HG03520 (cell line): ENCODE measurements at regions not wholly inside any gene's neighbourhood (a gene's known extent, or its start where the extent isn't known, plus 50 kb on each side); places are given as distances from the start of the nearest gene placed in this dataset.
"Not testable (repeated sequence)": the region's sequence is repeated elsewhere in the genome, so short reads cannot be mapped to it uniquely, and the experiment has no call there.

Source experiments
- ATAC-seq: cut with Tn5 transposase; IDR thresholded peaks from one replicate; pipeline ENCODE4 v1.9.1; 2021; ENCODE audit warnings: mild to moderate bottlenecking, moderate library complexity; ENCODE audit not compliant: unreplicated experiment

GRCh38 chr3:188972310-188972709 lies 199.5 kb upstream of the TPRG1 start:
- ATAC-seq, result no peak

DNA sequence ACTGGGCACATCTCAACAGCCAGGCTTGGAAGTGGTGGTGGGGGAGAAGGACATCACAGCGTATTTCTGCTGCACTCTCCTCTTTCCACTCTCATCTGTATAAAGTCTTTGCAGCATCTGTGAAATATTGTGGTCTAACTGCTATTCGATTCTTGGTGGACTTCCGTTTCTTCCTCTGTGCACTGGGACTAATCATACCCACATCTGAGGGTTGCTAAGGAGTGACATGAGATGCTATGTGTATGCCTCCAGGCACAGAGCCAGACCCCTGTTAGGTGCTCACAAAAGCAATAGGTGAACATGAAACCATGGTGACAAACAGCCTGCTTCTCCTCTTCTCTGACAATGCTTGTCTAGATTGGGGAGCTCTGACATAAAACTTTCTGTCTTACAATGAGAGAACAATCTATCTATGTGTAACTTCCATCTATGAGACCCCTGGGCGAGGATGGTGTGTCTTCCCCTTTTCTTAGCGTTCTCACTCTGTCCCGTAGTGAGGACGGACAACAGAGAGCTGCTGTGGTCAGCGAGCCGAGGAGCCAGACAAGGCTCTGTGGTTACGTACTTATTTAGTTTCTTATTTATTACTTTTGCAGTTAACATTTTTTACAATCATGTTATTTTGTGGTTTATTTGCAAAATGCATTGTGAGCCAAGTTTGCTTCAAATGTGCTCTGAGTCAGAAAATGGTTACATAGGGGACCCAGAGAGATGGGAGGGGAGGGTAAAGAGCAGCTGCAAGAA lies 196.7 kb upstream of the TPRG1 start:
- ATAC-seq, result no peak

DNA sequence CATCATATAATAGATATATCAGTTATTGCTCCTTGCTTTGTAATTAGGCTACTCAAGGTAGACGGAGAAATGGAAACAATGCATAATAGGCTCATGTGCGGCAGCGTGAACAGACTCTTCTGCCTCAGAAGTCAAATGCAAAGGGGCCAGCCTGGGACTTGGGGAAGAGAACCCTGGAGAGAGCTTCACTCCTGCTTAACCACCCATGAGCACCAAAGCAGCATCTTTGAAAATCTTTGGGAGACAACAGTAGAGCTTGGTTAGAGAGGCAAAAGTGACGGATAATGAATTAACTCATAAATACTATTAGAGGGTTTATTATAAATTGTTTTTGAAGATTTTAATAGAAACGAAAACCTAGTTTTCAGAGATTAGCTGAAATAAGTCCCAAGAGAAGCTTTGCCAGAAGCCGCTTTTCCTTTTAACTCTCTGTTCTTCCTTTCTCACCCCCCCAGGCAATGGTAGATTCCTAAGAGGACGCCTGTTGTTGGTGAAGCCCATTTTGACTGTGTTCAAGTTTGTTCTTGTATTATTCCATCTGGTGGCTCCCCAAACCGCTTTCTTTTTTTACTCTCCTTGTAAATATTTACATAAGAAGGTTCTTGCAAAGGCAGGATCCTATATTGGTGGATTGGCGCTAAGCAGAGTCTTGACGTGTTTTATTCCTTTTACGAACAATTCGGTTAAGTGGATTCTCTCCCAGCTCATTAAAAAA lies 196.0 kb upstream of the TPRG1 start:
- no peak for ATAC-seq

DNA sequence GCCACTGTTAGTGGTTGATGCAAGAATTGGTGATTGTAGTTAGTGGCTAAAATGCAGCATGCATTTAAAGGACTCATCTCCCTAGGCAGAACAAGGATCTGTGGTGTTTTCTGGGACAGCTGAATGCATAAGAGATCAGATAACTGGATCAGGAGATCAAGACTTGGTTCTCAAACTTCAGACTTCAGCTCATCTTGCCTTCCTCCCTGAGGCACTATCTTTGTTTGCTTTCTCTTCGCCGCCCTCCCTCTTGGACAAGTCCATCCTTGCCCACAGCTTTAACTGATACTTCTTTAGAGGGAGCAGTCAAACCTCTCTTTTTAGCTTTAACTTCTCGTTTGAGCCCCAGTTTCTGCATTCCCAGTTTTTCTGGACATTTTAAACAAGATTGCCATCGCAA lies 195.4 kb upstream of the TPRG1 start:
- ATAC-seq, result no peak

- ATAC-seq, result no peak
Measured at GRCh38 chr3:188978421-188979171, 193.2 kb upstream of the TPRG1 start.

GRCh38 chr3:188979248-188979647 lies 192.5 kb upstream of the TPRG1 start:
- ATAC-seq, result no peak

GRCh38 chr3:188979669-188980310 lies 192.0 kb upstream of the TPRG1 start:
- ATAC-seq, result no peak

- ATAC-seq, result no peak
Measured at GRCh38 chr3:188993181-188993580, 178.6 kb upstream of the TPRG1 start.

DNA sequence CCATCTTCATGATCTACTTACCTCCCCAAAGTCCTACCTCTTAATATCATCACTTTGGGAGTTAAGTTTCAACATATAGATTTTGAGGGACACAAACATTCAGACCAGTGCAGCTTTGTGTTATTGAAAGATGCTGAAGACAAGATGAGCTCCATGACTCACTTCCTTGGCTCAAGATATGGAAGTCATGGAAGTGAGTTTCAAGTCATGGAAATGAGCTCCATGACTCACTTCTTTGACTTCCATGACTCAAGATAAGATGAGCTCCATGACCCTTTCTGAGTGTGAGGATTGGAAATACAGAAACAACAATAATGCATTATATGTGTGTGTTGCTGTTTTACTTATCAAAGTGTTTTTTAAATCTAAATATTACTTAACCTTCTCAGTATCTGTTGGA lies 170.2 kb upstream of the TPRG1 start:
- ATAC-seq, result no peak

DNA sequence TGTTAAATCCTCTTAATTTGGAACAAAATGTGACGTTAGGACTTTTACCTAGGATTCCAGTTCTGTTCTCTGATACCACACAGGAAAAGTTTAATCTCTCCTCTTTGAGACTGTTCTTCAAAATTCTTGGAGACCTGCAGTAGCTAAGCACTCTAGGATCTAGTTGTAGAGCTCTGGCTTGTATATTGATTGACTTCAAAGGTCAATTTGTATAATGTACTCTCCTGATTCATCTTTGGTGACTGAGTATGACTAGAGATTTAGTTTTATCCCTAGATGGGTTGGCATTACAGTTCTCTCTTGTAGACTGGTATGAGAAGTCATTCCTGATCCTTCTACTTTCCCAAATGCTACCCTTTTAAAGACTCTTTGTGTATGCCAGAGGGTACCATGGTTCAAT lies 168.4 kb upstream of the TPRG1 start:
- ATAC-seq, result no peak

DNA sequence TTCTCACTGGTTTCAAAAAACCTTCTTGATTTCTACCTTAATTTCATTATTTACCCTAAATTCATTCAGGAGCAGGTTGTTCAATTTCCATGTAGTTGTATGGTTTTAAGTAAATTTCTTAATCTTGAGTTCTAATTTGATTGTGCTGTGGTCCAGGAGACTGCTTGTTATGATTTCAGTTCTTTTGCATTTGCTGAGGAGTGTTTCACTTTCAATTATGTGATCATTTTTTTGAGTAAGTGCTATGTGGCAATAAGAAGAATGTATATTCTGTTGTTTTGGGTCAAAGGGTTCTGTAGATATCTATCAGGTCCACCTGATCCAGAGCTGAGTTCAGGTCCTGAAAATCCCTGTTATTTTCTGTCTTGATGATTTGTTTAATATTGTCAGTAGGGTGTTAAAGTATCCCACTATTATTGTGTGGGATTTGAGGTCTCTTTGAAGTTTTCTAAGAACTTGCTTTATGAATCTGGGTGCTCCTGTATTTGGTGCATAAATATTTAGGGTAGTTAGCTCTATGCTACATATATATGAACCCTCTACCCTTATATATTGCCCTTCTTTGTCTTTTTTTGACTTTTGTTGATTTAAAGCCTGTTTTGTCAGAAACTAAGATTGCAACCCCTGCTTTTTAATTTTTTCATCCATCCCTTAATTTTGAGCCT lies 158.4 kb upstream of the TPRG1 start:
- ATAC-seq, result no peak

GRCh38 chr3:189014526-189014925 lies 157.2 kb upstream of the TPRG1 start:
- no peak for ATAC-seq

- not testable (repeated sequence) for ATAC-seq
Measured at GRCh38 chr3:189022576-189023466, 148.9 kb upstream of the TPRG1 start.

DNA sequence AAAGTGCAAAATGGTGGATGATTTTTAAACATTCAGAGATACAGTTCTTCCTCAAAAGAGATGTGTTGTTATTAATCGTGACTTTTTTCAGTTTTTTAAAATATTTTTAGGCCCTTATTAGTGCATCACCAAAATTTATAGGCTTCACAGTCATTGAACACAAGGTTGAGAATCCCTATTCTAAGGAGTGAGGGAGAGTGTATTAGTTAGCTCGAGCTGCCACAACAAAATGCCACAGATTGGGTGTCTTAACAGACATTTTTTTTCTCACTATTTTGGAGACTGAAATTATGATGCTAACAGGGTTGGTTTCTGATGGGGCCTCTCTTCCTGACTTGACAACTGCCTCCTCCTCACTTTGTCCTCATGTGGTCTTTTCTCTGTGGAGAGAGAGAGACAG lies 145.9 kb upstream of the TPRG1 start:
- ATAC-seq, result no peak

DNA sequence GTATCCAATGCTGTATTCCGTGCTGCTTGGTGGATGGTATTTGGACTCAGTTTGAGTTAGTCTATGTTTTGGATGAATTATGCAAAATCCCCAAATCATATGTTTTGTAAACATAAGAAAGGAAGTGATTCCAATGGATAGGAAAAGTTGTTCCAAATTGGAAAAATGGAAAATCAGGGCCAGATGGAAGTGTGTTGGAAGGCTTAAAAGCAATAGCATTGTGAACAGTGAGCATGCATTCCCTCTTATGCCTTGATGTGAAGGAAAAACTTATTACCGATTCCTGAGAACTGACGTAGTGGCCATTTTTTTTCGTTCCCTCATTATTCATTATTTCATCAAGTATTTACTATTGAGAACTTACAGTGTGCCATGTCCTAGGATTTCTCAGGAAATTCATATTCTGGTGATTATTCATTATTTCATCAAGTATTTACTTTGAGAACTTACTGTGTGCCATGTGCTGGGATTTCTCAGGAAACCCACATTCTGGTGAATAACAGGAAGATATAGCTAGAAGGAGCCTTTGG lies 144.1 kb upstream of the TPRG1 start:
- ATAC-seq, result no peak

DNA sequence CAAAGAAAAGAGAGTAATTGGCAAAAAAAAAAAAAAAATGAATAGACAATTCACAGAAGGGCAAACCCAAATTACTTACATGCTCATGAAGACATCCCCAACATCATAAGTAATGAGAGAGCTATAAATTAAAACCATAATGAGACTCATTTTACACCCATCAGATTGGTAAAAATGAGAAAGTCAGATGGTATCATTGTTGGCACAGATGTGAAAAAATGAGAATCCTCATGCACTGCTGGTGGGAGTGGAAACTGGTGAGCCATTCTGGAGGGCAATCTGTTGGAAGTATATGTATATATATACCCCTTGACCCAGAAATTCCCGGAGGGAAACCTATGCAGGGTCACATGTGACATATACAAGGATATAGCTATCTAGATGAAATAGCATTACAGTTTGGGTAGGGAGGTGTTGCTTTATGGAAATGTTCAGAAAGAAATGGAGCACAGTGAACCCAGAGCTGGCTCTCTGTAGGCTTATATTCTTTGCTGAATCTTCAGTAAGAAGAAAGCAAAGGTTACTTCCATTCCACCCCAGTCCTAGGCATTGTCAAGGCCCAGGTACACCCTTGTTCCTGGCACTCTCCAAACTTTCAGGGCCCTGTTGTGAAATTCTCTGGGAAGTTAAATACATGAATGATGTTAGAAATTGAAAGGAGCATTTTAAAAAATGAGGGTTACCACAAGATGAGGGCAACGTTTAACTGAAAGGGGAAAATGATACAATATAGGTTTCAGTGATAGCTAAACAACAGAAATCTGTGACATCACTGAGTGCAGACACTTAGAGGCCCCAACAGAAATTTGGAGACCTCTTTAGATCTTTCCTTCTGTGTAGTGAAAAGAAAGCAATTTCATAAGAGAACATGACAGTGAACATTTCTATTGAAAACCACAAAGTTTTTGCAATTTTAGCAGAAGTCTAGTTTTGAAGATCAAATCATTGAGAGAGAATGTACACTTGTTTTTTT lies 132.7 kb upstream of the TPRG1 start:
- no peak for ATAC-seq

GRCh38 chr3:189040656-189041335 lies 131.0 kb upstream of the TPRG1 start:
- no peak for ATAC-seq
